Brain pericyte (primary cell): ENCODE measurements at regions not wholly inside any gene's neighbourhood (a gene's known extent, or its start where the extent isn't known, plus 50 kb on each side); places are given as distances from the start of the nearest gene placed in this dataset.

Experiments used
- DNase-seq: peaks from one replicate; pipeline ENCODE4 v3.0.0-alpha.2; 2012; ENCODE audit warnings: low read depth, low spot score

GRCh38 chr2:106041150-106041549 is 153.0 kb downstream of the UXS1 start:
- no peak for DNase-seq

GRCh38 chr2:106039634-106040315 is 154.3 kb downstream of the UXS1 start:
- no peak for DNase-seq

DNA sequence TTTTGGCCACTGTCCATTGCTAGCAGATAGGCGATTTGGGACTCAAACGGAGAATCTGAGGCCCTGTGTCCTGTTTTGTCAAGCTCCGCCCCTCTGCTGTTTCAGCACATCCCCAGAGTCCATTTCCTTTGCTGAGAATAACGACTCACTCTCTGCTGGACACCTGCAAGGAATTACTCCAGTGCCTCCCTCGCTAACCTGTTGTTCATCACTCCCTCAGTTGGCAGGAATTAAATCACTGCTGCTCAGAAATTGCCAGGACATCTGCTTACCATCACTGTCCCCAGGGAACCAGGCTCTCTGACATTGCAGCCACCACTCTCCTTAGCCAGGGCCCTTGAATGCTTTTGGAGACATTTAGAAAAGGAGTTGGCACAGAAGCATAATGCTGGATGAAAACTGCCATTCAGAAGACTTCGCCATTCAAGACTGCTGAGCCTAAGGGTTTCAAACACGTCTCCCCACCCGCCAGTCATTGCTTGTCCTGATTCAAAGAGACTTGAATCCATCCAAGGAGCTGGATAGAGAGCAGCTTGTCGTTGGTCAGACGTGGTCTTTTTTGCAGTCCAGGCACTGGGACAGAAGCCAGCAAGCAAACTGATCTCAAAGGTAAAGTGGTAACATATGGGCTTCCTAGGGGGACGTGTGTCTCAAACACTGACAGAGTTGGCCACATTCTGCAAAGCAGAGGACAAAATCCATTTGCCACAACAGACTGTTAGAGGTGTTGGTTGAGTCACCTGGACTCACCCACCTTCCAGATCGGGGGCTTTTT is 155.3 kb downstream of the UXS1 start:
- no peak for DNase-seq

- no peak for DNase-seq
These were observed 156.2 kb downstream of the UXS1 start for GRCh38 chr2:106037932-106038331.

GRCh38 chr2:106037262-106037661 is 156.8 kb downstream of the UXS1 start:
- DNase-seq: no peak

DNA sequence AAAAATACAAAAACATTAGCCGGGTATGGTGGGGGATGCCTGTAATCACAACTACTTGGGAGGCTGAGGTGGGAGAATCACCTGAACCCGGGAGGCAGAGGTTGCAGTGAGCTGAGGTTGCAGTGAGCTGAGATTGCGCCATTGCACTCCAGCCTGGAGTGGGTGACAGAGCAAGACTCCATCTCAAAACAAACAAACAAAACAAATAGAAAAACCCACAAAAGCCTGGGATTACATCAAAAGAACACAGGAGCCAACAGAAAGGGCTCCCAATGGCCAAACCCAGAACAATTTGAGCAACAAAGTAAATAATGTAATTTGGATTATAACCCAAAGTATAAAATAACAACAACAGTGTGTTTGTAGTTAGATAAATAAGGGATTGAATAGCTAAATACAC is 159.8 kb downstream of the UXS1 start:
- no peak for DNase-seq

GRCh38 chr2:106032676-106033075 is 161.4 kb downstream of the UXS1 start:
- no peak for DNase-seq

DNA sequence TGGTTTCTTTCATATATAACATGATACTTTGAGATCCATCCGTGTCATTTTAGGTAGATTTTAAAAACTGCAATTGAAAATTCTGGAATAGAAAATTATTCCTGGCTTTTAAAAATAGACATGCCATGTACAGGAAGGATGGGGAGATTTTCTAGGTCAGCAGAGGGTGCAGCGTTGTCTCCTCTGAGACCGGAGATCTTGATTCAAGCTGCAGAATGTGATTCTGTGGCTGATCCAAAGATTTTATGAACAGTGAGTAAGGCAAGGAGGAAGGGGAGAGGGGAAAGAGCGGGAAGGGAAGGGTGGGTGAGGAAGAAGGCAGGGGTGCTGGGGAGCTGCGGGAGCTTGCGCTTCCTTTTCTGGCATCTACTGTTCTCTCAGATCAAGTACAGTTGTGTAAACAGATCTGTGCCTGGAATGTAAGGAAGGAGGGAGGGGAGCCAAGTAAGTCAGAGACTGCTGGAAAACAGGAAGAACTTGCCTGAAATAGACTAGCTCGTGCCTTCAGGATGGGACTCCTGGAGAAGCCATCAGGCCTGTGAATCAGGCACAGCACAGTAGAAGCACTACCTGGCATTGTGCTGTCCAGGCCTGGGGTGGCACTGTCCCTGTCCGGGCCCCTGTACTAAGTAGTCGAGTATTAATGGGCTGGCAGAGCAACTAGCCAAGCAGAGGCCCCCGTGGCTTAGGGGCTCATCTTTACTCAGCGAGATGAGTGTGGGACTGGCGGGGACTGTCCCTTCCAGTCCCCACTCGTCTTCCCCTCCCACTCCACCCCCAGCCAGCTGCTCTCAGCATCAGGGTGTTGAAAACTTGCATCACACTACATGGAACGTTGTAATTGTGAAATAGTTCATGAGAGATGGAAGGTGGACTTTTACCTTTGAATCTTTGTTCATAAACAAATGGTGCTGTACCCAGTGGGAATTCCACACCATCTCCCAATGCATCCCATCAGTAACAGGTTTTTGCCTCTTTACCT is 163.5 kb downstream of the UXS1 start:
- DNase-seq: peak; percentile 73

- no peak for DNase-seq
These were observed 165.9 kb downstream of the UXS1 start for GRCh38 chr2:106028192-106028591.

DNA sequence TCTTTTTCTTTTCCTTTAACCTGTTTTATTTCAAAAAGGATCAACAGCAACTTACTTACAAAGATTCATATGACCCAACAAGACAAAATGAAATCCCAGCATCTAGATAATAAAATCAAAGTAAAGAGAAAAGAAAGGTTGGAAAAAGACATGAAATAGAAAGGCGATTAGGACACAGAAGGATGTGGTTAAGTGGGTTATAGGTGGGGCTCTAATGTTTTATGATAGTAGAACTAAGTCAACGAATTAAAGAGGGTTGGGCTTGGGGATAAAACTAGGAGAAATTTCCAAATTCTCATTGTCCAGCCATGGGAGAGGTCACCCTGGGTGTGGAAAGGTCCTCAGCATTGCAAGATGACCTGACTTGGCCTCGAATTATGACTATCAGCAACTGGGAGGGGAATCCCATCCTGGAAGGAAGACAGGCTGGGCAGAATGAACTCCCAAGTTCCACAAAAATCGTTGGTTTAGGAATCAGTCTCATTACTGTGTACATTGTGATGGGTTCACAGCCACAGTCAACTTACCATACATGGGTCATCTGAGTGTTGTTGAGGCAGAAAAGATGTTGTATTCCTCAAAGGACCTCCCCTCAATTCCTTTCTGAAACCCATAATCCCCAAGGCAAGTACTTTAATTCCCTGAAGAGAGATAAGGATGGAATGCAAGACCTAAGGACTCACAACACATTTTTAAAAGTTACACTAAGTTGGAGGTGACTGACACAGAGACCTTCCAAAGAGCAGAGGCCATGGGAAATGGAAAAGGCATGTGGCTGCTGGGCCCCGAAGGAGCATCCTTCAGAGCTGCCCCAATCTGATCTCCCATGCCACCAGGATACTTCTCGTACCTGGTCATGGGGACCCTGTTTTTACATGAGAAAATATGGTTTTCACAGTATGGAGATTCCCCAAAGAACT is 167.6 kb downstream of the UXS1 start:
- DNase-seq: no peak

GRCh38 chr2:106025796-106026195 is 168.3 kb downstream of the UXS1 start:
- DNase-seq: no peak

GRCh38 chr2:106021662-106022028 is 172.5 kb downstream of the UXS1 start:
- no peak for DNase-seq

- no peak for DNase-seq
These were observed 173.1 kb downstream of the UXS1 start for GRCh38 chr2:106020821-106021661.

GRCh38 chr2:106020032-106020431 is 174.1 kb downstream of the UXS1 start:
- DNase-seq: no peak

DNA sequence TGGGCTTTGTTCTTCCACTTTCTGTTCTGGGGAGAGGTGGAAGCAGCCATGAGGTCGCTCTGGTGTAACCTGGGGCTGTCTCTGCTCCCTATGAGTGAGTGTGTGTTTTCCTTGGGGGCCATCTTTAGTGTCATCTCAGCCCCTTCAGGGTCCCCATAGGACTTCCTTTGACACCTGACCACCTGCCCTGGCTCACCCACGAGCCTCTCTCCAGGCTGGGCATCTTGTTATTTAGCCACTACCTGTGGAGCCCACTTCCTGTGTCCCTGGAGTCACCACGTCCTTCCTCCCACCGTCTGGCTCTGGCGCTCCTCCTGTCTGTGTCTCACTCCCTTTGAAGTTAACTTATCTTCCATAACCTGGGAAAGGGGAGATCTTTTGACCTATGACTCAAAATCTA is 176.0 kb downstream of the UXS1 start:
- no peak for DNase-seq

- no peak for DNase-seq
These were observed 181.3 kb downstream of the UXS1 start for GRCh38 chr2:106012591-106013347.

DNA sequence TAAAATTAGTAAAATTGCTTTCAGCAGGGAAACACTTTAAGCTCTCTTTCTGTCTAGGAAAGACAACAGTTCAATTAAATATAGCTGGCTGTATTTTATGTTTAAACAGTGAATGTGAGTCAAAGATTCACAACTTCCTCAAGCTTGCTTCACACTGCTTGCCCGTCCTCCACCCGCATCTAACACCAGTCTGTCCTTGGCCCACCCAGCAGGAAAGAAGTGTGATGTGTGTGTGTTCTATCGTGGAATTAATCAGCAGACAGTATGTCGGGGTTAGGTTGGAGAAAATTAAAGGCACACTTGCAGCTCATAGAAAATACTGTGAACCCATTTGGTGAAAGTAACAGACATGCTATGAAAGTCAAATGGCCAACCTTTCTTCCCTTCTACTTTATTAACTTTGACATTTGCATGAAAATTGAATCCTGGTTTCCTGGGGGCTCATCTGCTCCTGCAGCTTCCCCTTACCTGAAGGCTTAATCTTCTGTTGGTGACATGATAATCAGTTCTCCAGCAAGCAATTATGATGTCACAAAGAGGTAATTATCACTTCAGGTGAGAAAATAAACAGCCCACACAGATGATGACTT is 182.0 kb downstream of the UXS1 start:
- DNase-seq: no peak

DNA sequence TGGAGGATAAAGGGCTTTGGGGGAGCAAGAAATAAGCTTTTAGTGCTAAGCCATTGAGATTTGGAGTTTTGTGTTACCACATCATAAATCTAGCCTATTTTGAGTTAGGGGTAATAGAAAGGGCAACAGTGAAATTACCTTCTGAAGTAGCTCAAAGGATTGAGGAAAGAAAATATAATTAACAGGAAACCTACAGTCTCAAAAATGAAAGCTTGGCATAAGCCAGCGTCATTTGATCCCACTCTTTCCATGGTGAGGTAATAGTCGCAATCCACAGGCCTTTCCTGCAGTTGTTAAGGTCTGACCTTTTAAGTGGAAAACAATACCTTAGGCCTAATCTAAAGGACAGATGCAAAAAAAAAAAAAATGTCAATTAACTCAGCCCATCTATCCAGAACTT is 182.7 kb downstream of the UXS1 start:
- DNase-seq: no peak

DNA sequence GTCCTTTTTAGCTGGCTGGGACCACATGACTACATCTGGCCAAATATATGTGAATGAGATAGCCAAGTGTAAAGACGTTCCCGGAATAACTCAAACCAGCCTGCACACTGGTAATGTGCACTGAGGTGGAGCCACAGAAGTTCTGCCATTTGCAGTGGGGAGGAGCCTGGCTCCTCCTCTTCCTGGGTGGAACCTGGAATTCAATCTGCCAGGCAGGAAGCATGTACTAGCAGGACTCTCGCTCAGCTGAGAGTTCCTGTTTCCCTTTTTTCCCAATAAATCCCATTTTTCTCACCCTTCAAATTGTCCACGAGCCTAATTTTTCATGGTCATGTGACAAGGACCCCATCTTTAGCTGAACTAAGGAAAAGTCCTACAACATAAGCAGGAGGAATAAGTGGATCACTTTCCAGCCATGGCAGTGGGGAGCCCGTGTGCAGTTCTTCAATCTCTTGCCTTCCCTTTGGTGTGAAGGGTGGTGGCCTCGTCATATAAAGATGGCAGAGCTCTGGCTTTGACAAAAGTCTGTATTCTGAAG is 183.2 kb downstream of the UXS1 start:
- no peak for DNase-seq
